Cerebellar cortex (tissue), 1 donor: ENCODE measurements at regions not wholly inside any gene's neighbourhood (a gene's known extent, or its start where the extent isn't known, plus 50 kb on each side); places are given as distances from the start of the nearest gene placed in this dataset.

ENCODE experiments used
- DNase-seq: peaks from one replicate; pipeline ENCODE4 v3.0.0-alpha.2; 2015; ENCODE audit warnings: low spot score

- no peak for DNase-seq
Measured at GRCh38 chr12:71009430-71010142, 89.0 kb upstream of the PTPRR start.

GRCh38 chr12:71008616-71009015, 88.1 kb upstream of the PTPRR start:
- DNase-seq: no peak

- DNase-seq: no peak
Measured at GRCh38 chr12:71007781-71008404, 87.4 kb upstream of the PTPRR start.

GRCh38 chr12:71007020-71007419, 86.5 kb upstream of the PTPRR start:
- DNase-seq: no peak

- no peak for DNase-seq
Measured at GRCh38 chr12:71005166-71005565, 84.6 kb upstream of the PTPRR start.

GRCh38 chr12:71004578-71004977, 84.0 kb upstream of the PTPRR start:
- no peak for DNase-seq

GRCh38 chr12:71000748-71001147, 80.2 kb upstream of the PTPRR start:
- DNase-seq: no peak

- no peak for DNase-seq
Measured at GRCh38 chr12:71000255-71000654, 79.7 kb upstream of the PTPRR start.

- no peak for DNase-seq
Measured at GRCh38 chr12:70994217-70994788, 73.8 kb upstream of the PTPRR start.

- DNase-seq: no peak
Measured at GRCh38 chr12:70989232-70989631, 68.7 kb upstream of the PTPRR start.

GRCh38 chr12:70985850-70986249, 65.3 kb upstream of the PTPRR start:
- no peak for DNase-seq

- no peak for DNase-seq
Measured at GRCh38 chr12:70983692-70984091, 63.2 kb upstream of the PTPRR start.

- no peak for DNase-seq
Measured at GRCh38 chr12:70982991-70983390, 62.5 kb upstream of the PTPRR start.

- DNase-seq: no peak
Measured at GRCh38 chr12:70982286-70982685, 61.7 kb upstream of the PTPRR start.

GRCh38 chr12:70971001-70971794, 50.7 kb upstream of the PTPRR start:
- no peak for DNase-seq
